ENCODE measurements at regions not wholly inside any gene's neighbourhood (a gene's known extent, or its start where the extent isn't known, plus 50 kb on each side); places are given as distances from the start of the nearest gene placed in this dataset.

GRCh38 chr4:104575278-104575677 lies 80.6 kb upstream of the CXXC4 start:
- TF ChIP-seq CTCF (IDR thresholded peaks at IDR 0.05; ENCODE audit: control extremely low read depth in 1 of 3, insufficient read depth in 1 of 3, low read depth in 1 of 3, low read length in 3 of 3), result no peak
- TF ChIP-seq ZNF274 (IDR thresholded peaks at IDR 0.05; ENCODE audit: borderline replicate concordance, extremely low read depth, low read length), result no peak
- TF ChIP-seq ATF3 (IDR thresholded peaks at IDR 0.05; ENCODE audit: insufficient read depth, low read depth, low read length), result no peak
- no peak for TF ChIP-seq SIN3A (conservative IDR thresholded peaks at IDR 0.05 in 1 of 2, IDR thresholded peaks at IDR 0.05 in 1 of 2; ENCODE audit: low read depth in 1 of 2, low read length in 2 of 2)
- no peak for TF ChIP-seq EP300 (IDR thresholded peaks at IDR 0.05; ENCODE audit: borderline replicate concordance in 1 of 2, low read depth in 2 of 2, low read length in 2 of 2)
- no peak for TF ChIP-seq USF2 (IDR thresholded peaks at IDR 0.05; ENCODE audit: low read length)
- TF ChIP-seq MAFK (IDR thresholded peaks at IDR 0.05; ENCODE audit: low read depth, low read length), result no peak

All from H1 (cell line).